T-cell (primary cell): ENCODE measurements at regions not wholly inside any gene's neighbourhood (a gene's known extent, or its start where the extent isn't known, plus 50 kb on each side); places are given as distances from the start of the nearest gene placed in this dataset.

ENCODE experiments used
- ATAC-seq, 4 experiments: fragments of 200-7000 bp in 3 of 4; fragments of 150-1000 bp in 1 of 4; cut with Tn5 transposase; replicated peaks in 1 of 4; 1 replicate in 3 of 4; 2 replicates in 1 of 4; pipeline ENCODE4 v1.10.0; 2021; ENCODE audit warnings: moderate library complexity in 3 of 4, mild to moderate bottlenecking in 2 of 4, moderate number of reproducible peaks in 1 of 4
- CTCF ChIA-PET, 2 donors: fragments of 300-600 bp; sonication (Branson Sonifier 250); formaldehyde crosslinking; loops; one replicate each; lab custom pipeline; 2022; ENCODE audit warnings: antibody characterized with exemption in 2 of 2; lab: Charles Lee
- POLR2A ChIA-PET, 2 donors: fragments of 300-600 bp; sonication (Branson Sonifier 250); formaldehyde crosslinking; loops; one replicate each; lab custom pipeline; 2022; ENCODE audit warnings: antibody characterized with exemption in 2 of 2; lab: Charles Lee
- DNase-seq, 35 experiments: peaks; one replicate each; pipeline versions ENCODE4 v3.0.0 to v3.0.0-alpha.2; 2013 to 2023
- H3K27ac ChIP-seq: one replicate; pipeline ENCODE4 v1.5.1; 2013; ENCODE audit warnings: low read length
- H3K27me3 ChIP-seq, 2 experiments: replicated peaks in 1 of 2; 1 replicate in 1 of 2; 2 replicates in 1 of 2; pipeline versions ENCODE4 v1.6.1 to v1.7.0; 2013; ENCODE audit warnings: low read length in 1 of 2, mixed read lengths in 1 of 2; ENCODE audit not compliant: control insufficient read depth in 2 of 2, insufficient read depth in 2 of 2; ENCODE audit errors: extremely low read depth in 1 of 2
- H3K36me3 ChIP-seq, 2 donors: 1 replicate in 1 of 2; 2 replicates in 1 of 2; pipeline versions ENCODE4 v1.6.1 to v1.7.0; 2013; ENCODE audit warnings: low read length in 1 of 2; ENCODE audit not compliant: control insufficient read depth in 2 of 2, insufficient read depth in 1 of 2; ENCODE audit errors: extremely low read depth in 1 of 2
- H3K4me1 ChIP-seq, 2 experiments: 1 replicate in 1 of 2; 2 replicates in 1 of 2; pipeline versions ENCODE4 v1.6.1 to v1.7.0; 2013; ENCODE audit warnings: low read length in 2 of 2, mixed read lengths in 1 of 2; ENCODE audit not compliant: insufficient read depth in 2 of 2, control insufficient read depth in 1 of 2; ENCODE audit errors: extremely low read depth in 1 of 2
- H3K4me3 ChIP-seq, 2 donors: 1 replicate in 1 of 2; 2 replicates in 1 of 2; pipeline versions ENCODE4 v1.5.1 to v1.7.0; 2013; ENCODE audit warnings: mild to moderate bottlenecking in 2 of 2, low read length in 1 of 2, moderate library complexity in 1 of 2; ENCODE audit not compliant: control insufficient read depth in 1 of 2; ENCODE audit errors: extremely low read depth in 1 of 2
- H3K9me3 ChIP-seq: 2 replicates; pipeline ENCODE4 v1.7.0; 2013
- H3K27ac Mint-ChIP-seq, 2 donors: one replicate each; pipeline ENCODE4 v1.8.0; 2020 to 2021; ENCODE audit warnings: mild to moderate bottlenecking in 2 of 2, mixed read lengths in 2 of 2
- H3K27me3 Mint-ChIP-seq, 2 donors: one replicate each; pipeline ENCODE4 v1.8.0; 2021 to 2022; ENCODE audit warnings: mixed read lengths in 2 of 2
- H3K36me3 Mint-ChIP-seq: one replicate; pipeline ENCODE4 v1.8.0; 2021; ENCODE audit warnings: mixed read lengths
- H3K4me1 Mint-ChIP-seq, 3 donors: one replicate each; pipeline ENCODE4 v1.8.0; 2020 to 2022; ENCODE audit warnings: mixed read lengths in 3 of 3, mild to moderate bottlenecking in 1 of 3
- H3K4me3 Mint-ChIP-seq, 3 donors: one replicate each; pipeline ENCODE4 v1.8.0; 2020 to 2022; ENCODE audit warnings: mild to moderate bottlenecking in 3 of 3, mixed read lengths in 3 of 3, moderate library complexity in 3 of 3
- H3K9me3 Mint-ChIP-seq, 3 donors: one replicate each; pipeline ENCODE4 v1.8.0; 2020 to 2022; ENCODE audit warnings: mixed read lengths in 3 of 3
- WGBS: methylation state at CpG from one replicate; pipeline ENCODE4 v1.1.5; 2013; ENCODE audit warnings: missing lambda C conversion rate; ENCODE audit not compliant: insufficient coverage; 5-methylcytosine and 5-hydroxymethylcytosine counted together

- DNase-seq (no peak), ATAC-seq (no peak)
- H3K9me3 Mint-ChIP-seq: no peaks in the 10 kb centered on the region
- no peak overlapping the region for H3K27ac ChIP-seq
- no peak overlapping the region for H3K4me3 Mint-ChIP-seq
- H3K4me1 ChIP-seq: peaks cover 4 to 14% of the 10 kb centered on the region in 2 experiments
- 86% methylated on average over 1 of the region's 3 CpGs for WGBS
- peaks cover 7 to 14% of the 10 kb centered on the region in 2 donors for H3K27me3 Mint-ChIP-seq
- H3K36me3 ChIP-seq: no peaks in the 10 kb centered on the region
- ChIA-PET POLR2A (interaction anchor here (0.6 to 0.8 kb wide), 2 partner anchors 144 to 234 kb away, joined by 3 to 4 read pairs; no protein-coding TSS in a partner anchor), CTCF (no interaction called here)
- H3K4me3 ChIP-seq: no peak overlapping the region
- H3K27me3 ChIP-seq: peaks cover 0 to 3% of the 10 kb centered on the region in 2 experiments
- no peak overlapping the region for H3K27ac Mint-ChIP-seq
- H3K4me1 Mint-ChIP-seq: peaks cover 11% of the 10 kb centered on the region in 3 donors
- H3K36me3 Mint-ChIP-seq: no peaks in the 10 kb centered on the region
- no peaks in the 10 kb centered on the region for H3K9me3 ChIP-seq
Measured at GRCh38 chr7:96426027-96426426, 104.1 kb upstream of the SLC25A13 start.

DNA sequence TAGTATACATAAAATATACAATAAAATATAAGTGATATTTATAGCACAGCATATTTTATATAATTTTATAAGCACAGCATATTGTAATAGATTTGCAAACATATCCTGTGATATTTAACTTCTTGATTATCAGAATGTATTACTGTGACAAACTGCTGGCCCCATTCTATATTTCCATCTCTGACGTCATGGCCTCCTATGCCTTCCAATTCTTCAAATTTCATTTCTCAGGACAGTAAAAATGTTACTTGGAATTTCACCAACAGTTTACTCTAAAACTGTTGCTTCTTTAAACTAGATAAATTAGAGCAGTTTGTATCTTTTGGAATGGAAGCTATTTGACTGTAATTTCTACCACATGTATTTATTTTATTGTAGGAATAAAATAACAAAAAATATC is 102.5 kb upstream of the SLC25A13 start:
- CTCF ChIA-PET: interaction anchor here in 1 of 2 donors (0.6 kb wide), 1 partner anchor 1854 kb away, joined by 4 read pairs; no protein-coding TSS in a partner anchor
- no peaks in the 10 kb centered on the region for H3K27me3 ChIP-seq
- no peaks in the 10 kb centered on the region for H3K9me3 ChIP-seq
- Mint-ChIP-seq H3K4me1 (no peaks in the 10 kb centered on the region), H3K4me3 (no peak overlapping the region), H3K9me3 (no peaks in the 10 kb centered on the region), H3K27me3 (peaks cover 7 to 15% of the 10 kb centered on the region in 2 donors), H3K36me3 (no peaks in the 10 kb centered on the region), H3K27ac (no peak overlapping the region)
- WGBS: no CpG with 5 or more reads among the region's 1 CpG
- H3K4me3 ChIP-seq: no peak overlapping the region
- no peak for ATAC-seq
- H3K36me3 ChIP-seq: no peaks in the 10 kb centered on the region
- DNase-seq: no peak
- POLR2A ChIA-PET: no interaction called here
- no peak overlapping the region for H3K27ac ChIP-seq
- peaks cover 0 to 4% of the 10 kb centered on the region in 2 experiments for H3K4me1 ChIP-seq

DNA sequence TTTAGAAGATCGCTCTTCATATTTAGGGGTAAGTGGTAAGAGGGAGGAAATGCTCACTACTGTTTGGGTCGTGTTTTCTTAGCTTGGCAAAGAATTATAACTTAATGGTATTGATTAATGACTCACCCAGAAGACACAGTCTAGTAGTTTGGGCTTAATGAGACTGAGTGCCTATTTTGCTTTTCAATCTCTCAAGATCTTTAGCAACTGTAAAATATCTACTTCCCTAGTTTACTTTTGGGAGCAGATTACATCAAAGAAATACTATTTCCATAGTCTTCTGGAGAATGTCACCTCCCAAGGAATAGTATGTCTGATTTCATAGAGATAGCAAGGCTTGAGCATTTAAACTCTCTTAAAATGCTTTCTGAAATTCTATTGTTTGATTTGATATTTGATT is 100.5 kb upstream of the SLC25A13 start:
- DNase-seq (no peak), ATAC-seq (no peak)
- Mint-ChIP-seq H3K4me1 (no peaks in the 10 kb centered on the region), H3K27ac (no peak overlapping the region), H3K27me3 (peaks cover 4 to 10% of the 10 kb centered on the region in 2 donors), H3K9me3 (no peaks in the 10 kb centered on the region), H3K36me3 (no peaks in the 10 kb centered on the region), H3K4me3 (no peak overlapping the region)
- H3K27ac ChIP-seq: no peak overlapping the region
- no CpG with 5 or more reads among the region's 2 CpGs for WGBS
- ChIA-PET POLR2A (no interaction called here), CTCF (interaction anchor here in 1 of 2 donors (0.5 kb wide), 1 partner anchor 214 kb away, joined by 3 read pairs; no protein-coding TSS in a partner anchor)
- peaks cover 0 to 4% of the 10 kb centered on the region in 2 experiments for H3K4me1 ChIP-seq
- H3K4me3 ChIP-seq: no peak overlapping the region
- H3K9me3 ChIP-seq: no peaks in the 10 kb centered on the region
- H3K36me3 ChIP-seq: no peaks in the 10 kb centered on the region
- no peaks in the 10 kb centered on the region for H3K27me3 ChIP-seq

- ATAC-seq (no peak), DNase-seq (no peak)
- Mint-ChIP-seq H3K36me3 (no peaks in the 10 kb centered on the region), H3K4me1 (no peaks in the 10 kb centered on the region), H3K27me3 (peaks cover 4 to 17% of the 10 kb centered on the region in 2 donors), H3K9me3 (no peaks in the 10 kb centered on the region), H3K4me3 (no peak overlapping the region), H3K27ac (no peak overlapping the region)
- Histone ChIP-seq H3K36me3 (no peaks in the 10 kb centered on the region), H3K27me3 (peaks cover 0 to 4% of the 10 kb centered on the region in 2 experiments), H3K9me3 (no peaks in the 10 kb centered on the region), H3K27ac (no peak overlapping the region), H3K4me3 (no peak overlapping the region), H3K4me1 (no peaks in the 10 kb centered on the region)
- ChIA-PET CTCF (no interaction called here), POLR2A (no interaction called here)
- no CpG with 5 or more reads among the region's 1 CpG for WGBS
Measured at GRCh38 chr7:96418581-96418980, 96.7 kb upstream of the SLC25A13 start.

DNA sequence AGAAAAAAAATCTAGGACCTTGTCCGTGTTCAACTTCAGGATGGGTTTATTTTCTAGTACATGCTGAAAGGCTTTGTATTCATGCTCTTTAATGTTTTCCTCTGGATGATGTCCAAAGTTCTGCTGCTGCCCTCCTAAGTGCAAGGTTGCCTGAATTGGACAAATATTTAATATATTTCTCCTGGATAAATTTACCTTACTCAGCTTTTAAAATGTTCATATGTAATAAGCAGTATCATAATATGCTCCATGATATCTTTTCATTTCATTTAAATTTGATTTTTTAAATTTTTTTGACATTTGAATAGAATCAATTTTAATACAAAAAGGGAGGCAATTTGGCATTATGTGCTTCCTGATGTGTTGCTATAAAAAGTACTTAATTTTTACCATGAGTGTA is 95.9 kb upstream of the SLC25A13 start:
- no peak overlapping the region for H3K4me3 Mint-ChIP-seq
- H3K27ac ChIP-seq: no peak overlapping the region
- no peak overlapping the region for H3K4me3 ChIP-seq
- no peaks in the 10 kb centered on the region for H3K9me3 ChIP-seq
- ChIA-PET CTCF (no interaction called here), POLR2A (no interaction called here)
- DNase-seq (no peak), ATAC-seq (no peak)
- H3K27me3 Mint-ChIP-seq: peaks cover 4 to 14% of the 10 kb centered on the region in 2 donors
- H3K36me3 ChIP-seq: no peaks in the 10 kb centered on the region
- H3K27ac Mint-ChIP-seq: no peak overlapping the region
- no peaks in the 10 kb centered on the region for H3K36me3 Mint-ChIP-seq
- no peaks in the 10 kb centered on the region for H3K4me1 ChIP-seq
- no peaks in the 10 kb centered on the region for H3K4me1 Mint-ChIP-seq
- peaks cover 0 to 4% of the 10 kb centered on the region in 2 experiments for H3K27me3 ChIP-seq
- WGBS: no CpG with 5 or more reads among the region's 1 CpG
- no peaks in the 10 kb centered on the region for H3K9me3 Mint-ChIP-seq

- no peaks in the 10 kb centered on the region for H3K9me3 Mint-ChIP-seq
- Histone ChIP-seq H3K9me3 (no peaks in the 10 kb centered on the region), H3K4me1 (no peaks in the 10 kb centered on the region), H3K36me3 (no peaks in the 10 kb centered on the region), H3K27ac (no peak overlapping the region), H3K27me3 (peaks cover 0 to 4% of the 10 kb centered on the region in 2 experiments), H3K4me3 (no peak overlapping the region)
- ChIA-PET POLR2A (no interaction called here), CTCF (interaction anchor here in 1 of 2 donors (0.6 kb wide), 1 partner anchor 47 kb away, joined by 4 read pairs; no protein-coding TSS in a partner anchor)
- H3K36me3 Mint-ChIP-seq: no peaks in the 10 kb centered on the region
- H3K4me3 Mint-ChIP-seq: no peak overlapping the region
- DNase-seq (no peak), ATAC-seq (no peak)
- peaks cover 4 to 14% of the 10 kb centered on the region in 2 donors for H3K27me3 Mint-ChIP-seq
- whole genome bisulfite sequencing: no CpG with 5 or more reads among the region's 1 CpG
- no peak overlapping the region for H3K27ac Mint-ChIP-seq
- no peaks in the 10 kb centered on the region for H3K4me1 Mint-ChIP-seq
Measured at GRCh38 chr7:96416599-96416998, 94.7 kb upstream of the SLC25A13 start.
